ENCODE measurements at regions not wholly inside any gene's neighbourhood (a gene's known extent, or its start where the extent isn't known, plus 50 kb on each side); places are given as distances from the start of the nearest gene placed in this dataset.

- TF ChIP-seq CTCF (IDR thresholded peaks at IDR 0.05) (no peak), POLR2A (IDR thresholded peaks at IDR 0.05) (no peak)
Observed at GRCh38 chrX:25344161-25344936, 328.6 kb upstream of the ARX start.

Data from vagina (tissue), 2 donors.